GM20431 (cell line): ENCODE measurements at regions not wholly inside any gene's neighbourhood (a gene's known extent, or its start where the extent isn't known, plus 50 kb on each side); places are given as distances from the start of the nearest gene placed in this dataset.
"Not testable (repeated sequence)": the region's sequence is repeated elsewhere in the genome, so short reads cannot be mapped to it uniquely, and the experiment has no call there.

ENCODE experiments used
- in situ Hi-C: fragments of 300-500 bp; cut with MseI, MboI; formaldehyde crosslinking; loops from one replicate; pipeline ENCODE4 v1.15.0; 2020; ENCODE audit warnings: low sequenced_read_pairs; ENCODE audit not compliant: unreplicated experiment

GRCh38 chr10:71094712-71095390 lies 117.5 kb upstream of the UNC5B start:
- in situ Hi-C loops, result no loop called here

- in situ Hi-C loops, result no loop called here
Measured at GRCh38 chr10:71099731-71100361, 112.5 kb upstream of the UNC5B start.

- in situ Hi-C loops, result no loop called here
Measured at GRCh38 chr10:71103961-71104360, 108.4 kb upstream of the UNC5B start.

- in situ Hi-C loops, result not testable (repeated sequence)
Measured at GRCh38 chr10:71106151-71106550, 106.2 kb upstream of the UNC5B start.

GRCh38 chr10:71107117-71107516 lies 105.3 kb upstream of the UNC5B start:
- in situ Hi-C loops, result not testable (repeated sequence)

- in situ Hi-C loops, result not testable (repeated sequence)
Measured at GRCh38 chr10:71108042-71108441, 104.3 kb upstream of the UNC5B start.

GRCh38 chr10:71112138-71112785 lies 100.1 kb upstream of the UNC5B start:
- in situ Hi-C loops, result no loop called here

GRCh38 chr10:71116426-71116825 lies 95.9 kb upstream of the UNC5B start:
- in situ Hi-C loops, result no loop called here

GRCh38 chr10:71117589-71117988 lies 94.8 kb upstream of the UNC5B start:
- in situ Hi-C loops, result not testable (repeated sequence)

GRCh38 chr10:71123023-71123422 lies 89.3 kb upstream of the UNC5B start:
- in situ Hi-C loops, result no loop called here

- in situ Hi-C loops, result no loop called here
Measured at GRCh38 chr10:71124921-71125748, 87.2 kb upstream of the UNC5B start.

GRCh38 chr10:71125749-71126107 lies 86.6 kb upstream of the UNC5B start:
- in situ Hi-C loops, result no loop called here

GRCh38 chr10:71126432-71126831 lies 85.9 kb upstream of the UNC5B start:
- in situ Hi-C loops, result no loop called here

GRCh38 chr10:71127104-71127503 lies 85.3 kb upstream of the UNC5B start:
- in situ Hi-C loops, result no loop called here

GRCh38 chr10:71127773-71128172 lies 84.6 kb upstream of the UNC5B start:
- in situ Hi-C loops, result no loop called here

GRCh38 chr10:71128311-71128980 lies 83.9 kb upstream of the UNC5B start:
- in situ Hi-C loops, result no loop called here

GRCh38 chr10:71131096-71131495 lies 81.3 kb upstream of the UNC5B start:
- in situ Hi-C loops, result no loop called here

- in situ Hi-C loops, result no loop called here
Measured at GRCh38 chr10:71131508-71132088, 80.8 kb upstream of the UNC5B start.

GRCh38 chr10:71132321-71132810 lies 80.0 kb upstream of the UNC5B start:
- in situ Hi-C loops, result no loop called here
